HCT116 (cell line): ENCODE measurements at regions not wholly inside any gene's neighbourhood (a gene's known extent, or its start where the extent isn't known, plus 50 kb on each side); places are given as distances from the start of the nearest gene placed in this dataset.

ENCODE experiments used
- ATAC-seq: fragments of 200-7000 bp; cut with Tn5 transposase; 2 replicates; pipeline ENCODE4 v1.9.1; 2020; ENCODE audit warnings: mild to moderate bottlenecking, moderate library complexity
- BruUV-seq: library from RNA; stranded (reverse); fragments of 400-500 nt; replicated peaks from 2 replicates; lab custom pipeline; 2021; lab: Mats Ljungman, UMichigan
- CTCF ChIA-PET: fragments of 300-600 bp; sonication (Branson Sonifier 250); formaldehyde crosslinking; loops from one replicate; lab custom pipeline; 2021; ENCODE audit warnings: antibody characterized with exemption; lab: Charles Lee
- POLR2A ChIA-PET: fragments of 300-600, 350-600 bp; sonication (Branson Sonifier 250); formaldehyde crosslinking; loops from one replicate; lab custom pipeline; 2021; ENCODE audit warnings: antibody characterized with exemption; lab: Charles Lee
- RAD21 ChIA-PET, 2 experiments: fragments of 300-600 bp; sonication (Branson Sonifier 250); formaldehyde crosslinking; loops; one replicate each; lab custom pipeline; 2023; ENCODE audit warnings: low total read pairs in 2 of 2; ENCODE audit not compliant: uncharacterized antibody in 2 of 2, unreplicated experiment in 2 of 2, low non-redundant PET in 1 of 2; lab: Charles Lee
- DNase-seq: peaks from one replicate; pipeline ENCODE4 v3.0.0-alpha.2; 2010; ENCODE audit warnings: low read depth, low spot score
- H2AFZ ChIP-seq: fragments of 200-600 bp; shearing (Covaris generic), sonication (generic); 2 replicates; pipeline ENCODE4 v1.6.1; 2017; ENCODE audit warnings: low read depth, mixed run types, mixed read lengths, antibody characterized with exemption, low read length; ENCODE audit not compliant: poor library complexity, severe bottlenecking
- H3K27ac ChIP-seq: 2 replicates; pipeline ENCODE4 v1.5.1; 2012; ENCODE audit warnings: low read depth, low read length
- H3K27me3 ChIP-seq: fragments of 200-600 bp; sonication (generic); 2 replicates; pipeline ENCODE4 v1.6.1; 2016; ENCODE audit warnings: mixed run types, low read length, mixed read lengths; ENCODE audit not compliant: insufficient read depth
- H3K36me3 ChIP-seq, 2 experiments: fragments of 200-500 bp in 1 of 2; fragments of 200-600 bp in 1 of 2; sonication (Bioruptor generic) in 1 of 2; sonication (generic) in 1 of 2; 2 replicates each; pipeline versions ENCODE4 v1.5.1 to v1.6.1; 2014 to 2016; ENCODE audit warnings: low read length in 2 of 2, inconsistent platforms in 1 of 2, mixed read lengths in 1 of 2, mixed run types in 1 of 2; ENCODE audit not compliant: insufficient read depth in 2 of 2, control insufficient read depth in 1 of 2
- H3K4me1 ChIP-seq, 2 experiments: fragments of 200-600 bp in 1 of 2; sonication (generic) in 1 of 2; 2 replicates each; pipeline versions ENCODE4 v1.5.1 to v1.6.1; 2012 to 2017; ENCODE audit warnings: low read length in 2 of 2, inconsistent platforms in 1 of 2, mild to moderate bottlenecking in 1 of 2, mixed read lengths in 1 of 2, mixed run types in 1 of 2, moderate library complexity in 1 of 2; ENCODE audit not compliant: insufficient read depth in 2 of 2, control insufficient read depth in 1 of 2
- H3K4me2 ChIP-seq: fragments of 200-600 bp; sonication (generic); 2 replicates; pipeline ENCODE4 v1.6.1; 2017; ENCODE audit warnings: mixed run types, low read length, mixed read lengths
- H3K4me3 ChIP-seq, 2 experiments: fragments of 200-600 bp in 1 of 2; sonication (generic) in 1 of 2; replicated peaks in 1 of 2; 2 replicates each; pipeline ENCODE4 v1.5.1; 2011 to 2016; ENCODE audit warnings: low read length in 2 of 2, control low read depth in 1 of 2, low read depth in 1 of 2, mild to moderate bottlenecking in 1 of 2, mixed read lengths in 1 of 2, mixed run types in 1 of 2
- H3K79me2 ChIP-seq: fragments of 200-600 bp; sonication (generic); 2 replicates; pipeline ENCODE4 v1.6.1; 2017; ENCODE audit warnings: mild to moderate bottlenecking, mixed run types, low read length, moderate library complexity, mixed read lengths; ENCODE audit not compliant: insufficient read depth
- H3K9ac ChIP-seq: fragments of 200-600 bp; sonication (generic); 2 replicates; pipeline ENCODE4 v1.6.1; 2016; ENCODE audit warnings: low read length, mixed read lengths
- H3K9me2 ChIP-seq: fragments of 200-600 bp; sonication (generic), shearing (Covaris generic); 2 replicates; pipeline ENCODE4 v1.6.1; 2017; ENCODE audit warnings: mixed run types, mild to moderate bottlenecking, moderate library complexity; ENCODE audit not compliant: insufficient read depth
- H3K9me3 ChIP-seq, 2 experiments: fragments of 200-500 bp in 1 of 2; fragments of 200-600 bp in 1 of 2; sonication (Bioruptor generic) in 1 of 2; sonication (generic) in 1 of 2; 2 replicates each; pipeline ENCODE4 v1.6.1; 2014 to 2017; ENCODE audit warnings: low read length in 2 of 2, mixed read lengths in 2 of 2, inconsistent platforms in 1 of 2, low read depth in 1 of 2, mild to moderate bottlenecking in 1 of 2, mixed run types in 1 of 2, moderate library complexity in 1 of 2; ENCODE audit not compliant: control insufficient read depth in 1 of 2, insufficient read depth in 1 of 2
- H4K20me1 ChIP-seq: fragments of 200-600 bp; sonication (generic), shearing (Covaris generic); 2 replicates; pipeline ENCODE4 v1.6.1; 2017; ENCODE audit warnings: mixed run types, mild to moderate bottlenecking, moderate library complexity; ENCODE audit not compliant: insufficient read depth
- CBX3 ChIP-seq: IDR thresholded peaks from 2 replicates; pipeline ENCODE4 v1.6.1; 2012; ENCODE audit warnings: low read depth
- CTCF ChIP-seq, 3 experiments: fragments of 200-600 bp in 1 of 3; sonication (generic) in 1 of 3; IDR thresholded peaks in 2 of 3; conservative IDR thresholded peaks in 1 of 3; 2 replicates each; pipeline ENCODE4 v1.5.1; 2012 to 2017; ENCODE audit warnings: low read depth in 2 of 3, low read length in 2 of 3, antibody characterized with exemption in 1 of 3, borderline replicate concordance in 1 of 3, control low read depth in 1 of 3, mild to moderate bottlenecking in 1 of 3, mixed read lengths in 1 of 3, mixed run types in 1 of 3, moderate library complexity in 1 of 3; ENCODE audit not compliant: insufficient read depth in 1 of 3
- RAD21 ChIP-seq: IDR thresholded peaks from 2 replicates; pipeline ENCODE4 v1.6.1; 2012; ENCODE audit warnings: low read depth, mild to moderate bottlenecking
- TCF7L2 ChIP-seq: IDR thresholded peaks from 2 replicates; pipeline ENCODE4 v1.7.0; 2011; ENCODE audit warnings: borderline replicate concordance, inconsistent platforms; ENCODE audit not compliant: insufficient read depth, insufficient read length; ENCODE audit errors: extremely low read depth
- ZBTB33 ChIP-seq: IDR thresholded peaks from 2 replicates; pipeline ENCODE4 v1.6.1; 2011; ENCODE audit warnings: mild to moderate bottlenecking, low read length, moderate library complexity; ENCODE audit not compliant: insufficient replicate concordance; ENCODE audit errors: extremely low read depth
- intact Hi-C: fragments of 100-400 bp; cut with micrococcal nuclease; formaldehyde crosslinking; loops from 2 replicates; pipeline ENCODE4 v1.10.0; 2022

DNA sequence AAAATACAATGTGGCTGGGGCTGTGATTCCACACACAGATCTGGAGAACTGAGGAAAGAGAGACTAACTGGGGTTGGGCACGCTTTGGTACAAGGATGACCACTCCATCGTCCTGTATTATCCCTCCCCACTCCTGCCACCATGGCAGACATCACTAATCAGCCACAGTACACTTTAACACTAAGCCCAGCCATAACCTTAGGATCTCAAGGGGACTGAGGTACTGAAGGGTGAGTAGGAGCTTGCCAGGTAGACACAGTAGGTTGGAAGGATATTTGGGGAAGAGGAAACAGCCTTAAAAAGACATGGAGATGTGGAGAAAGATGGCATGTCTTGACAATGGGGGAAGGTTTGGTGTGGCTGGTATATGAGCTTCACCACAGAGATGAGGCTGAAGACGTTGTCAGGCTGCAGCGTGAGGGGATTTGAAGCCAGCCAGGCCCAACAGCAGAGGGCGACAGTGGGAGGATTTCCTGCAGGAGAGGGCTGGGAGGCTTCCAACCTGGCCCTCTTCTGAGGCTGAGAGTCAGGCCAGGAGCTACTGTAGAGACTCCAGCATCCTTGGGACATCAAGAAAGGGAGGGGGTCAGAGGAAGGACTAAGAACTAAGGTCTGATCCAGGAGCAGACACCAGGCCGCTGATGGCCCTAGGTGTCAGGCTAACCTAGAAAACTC, 58.6 kb upstream of the COL13A1 start:
- CTCF ChIA-PET = interaction anchor here (0.7 to 2.5 kb wide), 22 partner anchors 9 to 215 kb away, joined by 3 to 28 read pairs (median 4); no protein-coding TSS in a partner anchor
- TF ChIP-seq ZBTB33 = no peak
- peak; percentile 66 for TF ChIP-seq RAD21
- TF ChIP-seq CBX3 = no peak
- TF ChIP-seq TCF7L2 = no peak
- peak; percentile 52 to 77 (median 73); a peak in 5 of 6 replicates for TF ChIP-seq CTCF (IDR thresholded peaks at IDR 0.05 in 2 of 3, conservative IDR thresholded peaks at IDR 0.05 in 1 of 3; ENCODE audit: borderline replicate concordance in 1 of 3, insufficient read depth in 1 of 3, low read depth in 2 of 3, low read length in 2 of 3)
- Histone ChIP-seq H3K36me3 (no peaks in the 10 kb centered on the region), H3K4me3 (no peak overlapping the region), H3K9me3 (no peaks in the 10 kb centered on the region), H2AFZ (no peak overlapping the region), H3K27ac (no peak overlapping the region), H4K20me1 (no peaks in the 10 kb centered on the region), H3K9ac (no peak overlapping the region), H3K27me3 (no peaks in the 10 kb centered on the region), H3K9me2 (no peaks in the 10 kb centered on the region), H3K4me1 (peaks cover 0 to 11% of the 10 kb centered on the region in 2 experiments; a peak in 1 of 4 replicates), H3K79me2 (no peaks in the 10 kb centered on the region), H3K4me2 (no peak overlapping the region)
- RAD21 ChIA-PET = interaction anchor here in 1 of 2 experiments (1.3 to 1.6 kb wide), 2 partner anchors 26 to 171 kb away, joined by 4 to 11 read pairs; no protein-coding TSS in a partner anchor
- BruUV-seq = no TSS peak
- ATAC-seq (peak; percentile 97), DNase-seq (peak; percentile 18)
- intact Hi-C loops = loop anchor here (1.0 kb wide), 3 partner anchors 57 to 171 kb away; no protein-coding TSS in a partner anchor
- POLR2A ChIA-PET = no interaction called here
